B cell (primary cell): ENCODE measurements at regions not wholly inside any gene's neighbourhood (a gene's known extent, or its start where the extent isn't known, plus 50 kb on each side); places are given as distances from the start of the nearest gene placed in this dataset.

Experiments
- ATAC-seq: fragments of 200-7000 bp; cut with Tn5 transposase; one replicate; pipeline ENCODE4 v1.10.0; 2021; ENCODE audit warnings: low read depth, mild to moderate bottlenecking, moderate number of reproducible peaks, moderate library complexity
- CTCF ChIA-PET: fragments of 350-600 bp; sonication (Branson Sonifier 250); formaldehyde crosslinking; loops from one replicate; lab custom pipeline; 2021; ENCODE audit warnings: antibody characterized with exemption, inconsistent platforms; lab: Charles Lee
- POLR2A ChIA-PET: fragments of 350-600 bp; sonication (Branson Sonifier 250); formaldehyde crosslinking; loops from one replicate; lab custom pipeline; 2021; ENCODE audit warnings: antibody characterized with exemption; lab: Charles Lee
- DNase-seq: peaks from one replicate; pipeline ENCODE4 v3.0.0; 2013
- H2AFZ ChIP-seq: 2 replicates; pipeline ENCODE4 v1.6.1; 2012; ENCODE audit warnings: mild to moderate bottlenecking, low read depth, low read length; ENCODE audit not compliant: insufficient read depth, poor library complexity, severe bottlenecking
- H3K27ac ChIP-seq, 2 donors: 1 replicate in 1 of 2; 2 replicates in 1 of 2; pipeline ENCODE4 v1.5.1; 2012 to 2013; ENCODE audit warnings: low read length in 2 of 2, mild to moderate bottlenecking in 2 of 2, moderate library complexity in 1 of 2
- H3K27me3 ChIP-seq, 4 experiments: fragments of 200-600 bp in 1 of 4; sonication (generic) in 1 of 4; replicated peaks in 1 of 4; 1 replicate in 2 of 4; 2 replicates in 2 of 4; pipeline versions ENCODE4 v1.6.1 to v1.7.0; 2013 to 2016; ENCODE audit warnings: low read length in 3 of 4, mild to moderate bottlenecking in 2 of 4, mixed read lengths in 1 of 4, moderate library complexity in 1 of 4; ENCODE audit not compliant: insufficient read depth in 4 of 4, control insufficient read depth in 3 of 4; ENCODE audit errors: control extremely low read depth in 1 of 4
- H3K36me3 ChIP-seq, 2 experiments: replicated peaks in 1 of 2; 1 replicate in 1 of 2; 2 replicates in 1 of 2; pipeline versions ENCODE4 v1.6.1 to v1.7.1; 2013; ENCODE audit warnings: low read length in 1 of 2; ENCODE audit not compliant: insufficient read depth in 2 of 2, control insufficient read depth in 1 of 2; ENCODE audit errors: control extremely low read depth in 1 of 2, extremely low read depth in 1 of 2
- H3K4me1 ChIP-seq, 2 donors: fragments of 200-600 bp in 1 of 2; sonication (generic) in 1 of 2; 1 replicate in 1 of 2; 2 replicates in 1 of 2; pipeline versions ENCODE4 v1.5.1 to v1.6.1; 2013 to 2017; ENCODE audit warnings: low read length in 2 of 2; ENCODE audit not compliant: control insufficient read depth in 2 of 2, insufficient read depth in 2 of 2
- H3K4me2 ChIP-seq: replicated peaks from 2 replicates; pipeline ENCODE3; 2012; ENCODE audit warnings: mild to moderate bottlenecking, low read depth, low read length; ENCODE audit not compliant: poor library complexity, severe bottlenecking
- H3K4me3 ChIP-seq, 5 experiments: fragments of 200-600 bp in 1 of 5; sonication (generic) in 1 of 5; 1 replicate in 3 of 5; 2 replicates in 2 of 5; pipeline versions ENCODE4 v1.5.1 to v1.7.0; 2011 to 2016; ENCODE audit warnings: low read length in 4 of 5, mild to moderate bottlenecking in 4 of 5, low read depth in 2 of 5, control low read depth in 1 of 5, moderate library complexity in 1 of 5; ENCODE audit not compliant: insufficient read depth in 1 of 5; ENCODE audit errors: control extremely low read depth in 1 of 5, extremely low read depth in 1 of 5
- H3K79me2 ChIP-seq: fragments of 200-600 bp; sonication (generic); one replicate; pipeline ENCODE4 v1.6.0; 2016; ENCODE audit warnings: low read length; ENCODE audit not compliant: control insufficient read depth, insufficient read depth
- H3K9ac ChIP-seq: fragments of 200-600 bp; sonication (generic); 2 replicates; pipeline ENCODE4 v1.6.1; 2017; ENCODE audit warnings: mild to moderate bottlenecking, low read length, moderate library complexity
- H3K9me3 ChIP-seq, 3 donors: one replicate each; pipeline versions ENCODE4 v1.6.1 to v1.7.1; 2013; ENCODE audit warnings: low read length in 2 of 3; ENCODE audit not compliant: control insufficient read depth in 2 of 3, insufficient read depth in 1 of 3; ENCODE audit errors: control extremely low read depth in 1 of 3
- H4K20me1 ChIP-seq: 2 replicates; pipeline ENCODE4 v1.6.0; 2012; ENCODE audit warnings: mild to moderate bottlenecking, low read length; ENCODE audit not compliant: insufficient read depth, control insufficient read depth, poor library complexity, severe bottlenecking
- H3K27ac Mint-ChIP-seq: one replicate; pipeline ENCODE4 v1.8.0; 2021; ENCODE audit warnings: mixed read lengths
- H3K27me3 Mint-ChIP-seq: one replicate; pipeline ENCODE4 v1.8.0; 2021; ENCODE audit warnings: mixed read lengths
- H3K4me1 Mint-ChIP-seq: one replicate; pipeline ENCODE4 v1.8.0; 2021; ENCODE audit warnings: mixed read lengths
- H3K4me3 Mint-ChIP-seq: one replicate; pipeline ENCODE4 v1.8.0; 2021; ENCODE audit warnings: mixed read lengths
- H3K9me3 Mint-ChIP-seq: one replicate; pipeline ENCODE4 v1.8.0; 2022; ENCODE audit warnings: mixed read lengths; ENCODE audit not compliant: insufficient read depth
- EZH2 ChIP-seq: IDR thresholded peaks from 2 replicates; pipeline ENCODE4 v1.6.1; 2012; ENCODE audit warnings: borderline replicate concordance, low read depth, mild to moderate bottlenecking, moderate library complexity, low read length; ENCODE audit not compliant: insufficient read depth, poor library complexity, severe bottlenecking
- WGBS: methylation state at CpG from one replicate; pipeline ENCODE4 v1.1.5; 2013; ENCODE audit warnings: missing lambda C conversion rate; ENCODE audit not compliant: insufficient coverage; 5-methylcytosine and 5-hydroxymethylcytosine counted together
- intact Hi-C: fragments of 100-400 bp; cut with micrococcal nuclease; formaldehyde crosslinking; loops from one replicate; pipeline ENCODE4 v1.10.0; 2022
- TF ChIP-seq, protein P1 (sequence below): fragments of 200-600 bp; IDR thresholded peaks from one replicate; pipeline ENCODE4 v1.8.0; 2022; ENCODE audit warnings: antibody characterized with exemption, mild to moderate bottlenecking

DNA sequence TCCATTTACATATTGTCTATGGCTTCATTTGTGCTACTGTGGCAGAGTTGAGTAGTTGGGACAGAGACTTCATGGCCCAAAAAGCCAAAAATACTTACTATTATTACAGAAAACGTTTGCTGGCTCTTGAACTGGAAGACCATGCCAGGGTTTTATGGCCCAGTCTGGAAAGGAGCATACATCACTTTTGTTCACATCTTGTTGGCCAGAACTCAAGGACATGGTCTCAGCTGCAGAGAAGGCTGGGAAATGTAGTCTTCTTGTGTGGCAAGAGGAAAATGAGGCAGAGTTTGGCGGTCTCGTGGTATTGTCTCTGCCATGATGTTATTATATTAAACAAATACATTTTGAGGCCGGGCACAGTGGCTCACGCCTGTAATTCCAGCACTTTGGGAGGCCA, 509.6 kb downstream of the MED13L start:
- Histone ChIP-seq H3K9ac (no peak overlapping the region), H2AFZ (no peak overlapping the region), H4K20me1 (no peaks in the 10 kb centered on the region), H3K79me2 (no peaks in the 10 kb centered on the region), H3K27ac (no peak overlapping the region), H3K9me3 (no peaks in the 10 kb centered on the region), H3K27me3 (no peaks in the 10 kb centered on the region), H3K4me2 (no peak overlapping the region), H3K4me1 (no peaks in the 10 kb centered on the region), H3K36me3 (no peaks in the 10 kb centered on the region), H3K4me3 (no peak overlapping the region)
- intact Hi-C loops = no loop called here
- Mint-ChIP-seq H3K4me1 (no peaks in the 10 kb centered on the region), H3K4me3 (no peak overlapping the region), H3K9me3 (no peaks in the 10 kb centered on the region), H3K27ac (no peak overlapping the region), H3K27me3 (peaks cover 3% of the 10 kb centered on the region)
- CTCF ChIA-PET = no interaction called here
- ATAC-seq (no peak), DNase-seq (no peak)
- WGBS = 38% methylated on average over 1 of the region's 5 CpGs
- no peak for TF ChIP-seq EZH2
- TF ChIP-seq, protein P1, sequence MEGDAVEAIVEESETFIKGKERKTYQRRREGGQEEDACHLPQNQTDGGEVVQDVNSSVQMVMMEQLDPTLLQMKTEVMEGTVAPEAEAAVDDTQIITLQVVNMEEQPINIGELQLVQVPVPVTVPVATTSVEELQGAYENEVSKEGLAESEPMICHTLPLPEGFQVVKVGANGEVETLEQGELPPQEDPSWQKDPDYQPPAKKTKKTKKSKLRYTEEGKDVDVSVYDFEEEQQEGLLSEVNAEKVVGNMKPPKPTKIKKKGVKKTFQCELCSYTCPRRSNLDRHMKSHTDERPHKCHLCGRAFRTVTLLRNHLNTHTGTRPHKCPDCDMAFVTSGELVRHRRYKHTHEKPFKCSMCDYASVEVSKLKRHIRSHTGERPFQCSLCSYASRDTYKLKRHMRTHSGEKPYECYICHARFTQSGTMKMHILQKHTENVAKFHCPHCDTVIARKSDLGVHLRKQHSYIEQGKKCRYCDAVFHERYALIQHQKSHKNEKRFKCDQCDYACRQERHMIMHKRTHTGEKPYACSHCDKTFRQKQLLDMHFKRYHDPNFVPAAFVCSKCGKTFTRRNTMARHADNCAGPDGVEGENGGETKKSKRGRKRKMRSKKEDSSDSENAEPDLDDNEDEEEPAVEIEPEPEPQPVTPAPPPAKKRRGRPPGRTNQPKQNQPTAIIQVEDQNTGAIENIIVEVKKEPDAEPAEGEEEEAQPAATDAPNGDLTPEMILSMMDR = no peak
- POLR2A ChIA-PET = no interaction called here

DNA sequence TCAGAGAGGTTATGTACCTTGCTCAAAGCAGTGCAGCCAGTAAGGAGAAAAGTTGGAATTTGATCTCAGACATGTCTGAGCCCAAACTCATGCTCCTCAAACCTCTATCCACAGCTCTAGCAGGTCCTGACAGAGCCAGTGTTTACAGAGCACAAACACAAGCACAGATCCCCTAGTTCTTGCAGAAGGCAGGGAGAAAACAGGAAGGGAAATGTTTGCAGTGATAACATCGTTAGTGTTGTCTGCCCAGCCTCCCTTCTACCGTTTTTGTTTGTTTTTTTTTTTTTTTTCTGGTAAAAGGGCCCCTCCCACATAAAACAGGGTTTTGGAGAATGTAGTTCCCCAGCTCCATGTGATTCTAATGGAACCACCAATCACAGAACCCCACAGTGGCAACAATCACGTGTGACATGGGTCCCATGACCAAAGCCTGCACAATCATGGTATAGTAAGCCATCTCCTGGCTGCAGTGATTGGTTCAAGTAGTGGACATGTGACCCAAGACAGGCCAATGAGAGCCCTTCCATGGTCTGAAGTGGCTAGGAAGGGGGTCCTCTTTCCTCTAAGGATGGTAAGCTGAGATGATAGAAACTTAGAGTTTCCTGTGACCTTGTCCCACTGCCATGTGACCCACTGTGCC, 513.4 kb downstream of the MED13L start:
- intact Hi-C loops = no loop called here
- H3K36me3 ChIP-seq = no peaks in the 10 kb centered on the region
- ChIA-PET POLR2A (no interaction called here), CTCF (no interaction called here)
- no peaks in the 10 kb centered on the region for H3K9me3 Mint-ChIP-seq
- H3K4me2 ChIP-seq = no peak overlapping the region
- H3K9me3 ChIP-seq = no peaks in the 10 kb centered on the region
- no peak overlapping the region for H3K9ac ChIP-seq
- H3K4me3 Mint-ChIP-seq = no peak overlapping the region
- TF ChIP-seq, protein P1 = no peak
- no peak for TF ChIP-seq EZH2
- H3K27ac Mint-ChIP-seq = no peak overlapping the region
- ATAC-seq = no peak
- H3K79me2 ChIP-seq = no peaks in the 10 kb centered on the region
- H3K4me3 ChIP-seq = no peak overlapping the region
- H2AFZ ChIP-seq = no peak overlapping the region
- H3K27me3 Mint-ChIP-seq = peaks cover 4% of the 10 kb centered on the region
- no peaks in the 10 kb centered on the region for H4K20me1 ChIP-seq
- WGBS = no CpG with 5 or more reads among the region's 3 CpGs
- no peaks in the 10 kb centered on the region for H3K4me1 ChIP-seq
- H3K4me1 Mint-ChIP-seq = no peaks in the 10 kb centered on the region
- peaks cover 0 to 4% (median 0%) of the 10 kb centered on the region in 4 experiments for H3K27me3 ChIP-seq
- DNase-seq = no peak
- H3K27ac ChIP-seq = no peak overlapping the region
